Naive thymus-derived CD4-positive, alpha-beta T cell (primary cell): ENCODE measurements at regions not wholly inside any gene's neighbourhood (a gene's known extent, or its start where the extent isn't known, plus 50 kb on each side); places are given as distances from the start of the nearest gene placed in this dataset.
"Not testable (repeated sequence)": the region's sequence is repeated elsewhere in the genome, so short reads cannot be mapped to it uniquely, and the experiment has no call there.

Experiments used
- ATAC-seq: fragments of 150-1000 bp; cut with Tn5 transposase; 2 replicates; pipeline ENCODE4 v1.10.0; 2021; ENCODE audit warnings: mild to moderate bottlenecking, moderate library complexity
- CTCF ChIA-PET: fragments of 350-600 bp; sonication (Branson Sonifier 250); formaldehyde crosslinking; loops from one replicate; lab custom pipeline; 2021; ENCODE audit warnings: antibody characterized with exemption; lab: Charles Lee
- POLR2A ChIA-PET: fragments of 350-600 bp; sonication (Branson Sonifier 250); formaldehyde crosslinking; loops from one replicate; lab custom pipeline; 2021; ENCODE audit warnings: antibody characterized with exemption, inconsistent platforms; lab: Charles Lee
- DNase-seq, 9 donors: peaks; one replicate each; pipeline versions ENCODE4 v3.0.0 to v3.0.0-alpha.2; 2020 to 2022; ENCODE audit warnings: mixed read lengths in 1 of 9
- H3K27ac ChIP-seq: one replicate; pipeline ENCODE4 v1.7.0; 2013; ENCODE audit warnings: mild to moderate bottlenecking, low read depth, low read length, moderate library complexity
- H3K27me3 ChIP-seq, 2 donors: one replicate each; pipeline ENCODE4 v1.7.0; 2013; ENCODE audit warnings: low read length in 2 of 2, mild to moderate bottlenecking in 2 of 2, moderate library complexity in 2 of 2; ENCODE audit not compliant: control insufficient read depth in 2 of 2, insufficient read depth in 2 of 2
- H3K36me3 ChIP-seq, 3 experiments: 1 replicate in 2 of 3; 2 replicates in 1 of 3; pipeline ENCODE4 v1.7.0; 2013; ENCODE audit warnings: low read length in 3 of 3, mild to moderate bottlenecking in 3 of 3, moderate library complexity in 1 of 3; ENCODE audit not compliant: insufficient read depth in 3 of 3, control insufficient read depth in 2 of 3
- H3K4me1 ChIP-seq, 2 donors: one replicate each; pipeline ENCODE4 v1.7.0; 2013; ENCODE audit warnings: low read length in 2 of 2, mild to moderate bottlenecking in 2 of 2, moderate library complexity in 1 of 2; ENCODE audit not compliant: control insufficient read depth in 2 of 2, insufficient read depth in 2 of 2
- H3K4me3 ChIP-seq: 2 replicates; pipeline ENCODE4 v1.7.0; 2013; ENCODE audit warnings: mild to moderate bottlenecking, low read length
- H3K9me3 ChIP-seq, 3 experiments: 1 replicate in 2 of 3; 2 replicates in 1 of 3; pipeline ENCODE4 v1.7.0; 2013; ENCODE audit warnings: low read length in 3 of 3; ENCODE audit not compliant: control insufficient read depth in 2 of 3
- H3K27ac Mint-ChIP-seq, 9 donors: one replicate each; pipeline ENCODE4 v1.8.0; 2020 to 2022; ENCODE audit warnings: mixed read lengths in 9 of 9, mild to moderate bottlenecking in 8 of 9, moderate library complexity in 5 of 9, inconsistent platforms in 2 of 9
- H3K27me3 Mint-ChIP-seq, 5 donors: one replicate each; pipeline ENCODE4 v1.8.0; 2021 to 2022; ENCODE audit warnings: mixed read lengths in 5 of 5, mild to moderate bottlenecking in 1 of 5
- H3K36me3 Mint-ChIP-seq, 5 donors: one replicate each; pipeline ENCODE4 v1.8.0; 2020 to 2022; ENCODE audit warnings: mixed read lengths in 5 of 5, mild to moderate bottlenecking in 3 of 5, inconsistent platforms in 1 of 5
- H3K4me1 Mint-ChIP-seq, 7 donors: one replicate each; pipeline ENCODE4 v1.8.0; 2020 to 2022; ENCODE audit warnings: mixed read lengths in 7 of 7, mild to moderate bottlenecking in 3 of 7, inconsistent platforms in 1 of 7
- H3K4me3 Mint-ChIP-seq, 10 donors: one replicate each; pipeline ENCODE4 v1.8.0; 2020 to 2022; ENCODE audit warnings: mild to moderate bottlenecking in 10 of 10, mixed read lengths in 10 of 10, moderate library complexity in 6 of 10, inconsistent platforms in 2 of 10
- H3K9me3 Mint-ChIP-seq, 11 donors: one replicate each; pipeline ENCODE4 v1.8.0; 2020 to 2022; ENCODE audit warnings: mixed read lengths in 11 of 11, mild to moderate bottlenecking in 4 of 11, inconsistent platforms in 1 of 11, moderate library complexity in 1 of 11
- intact Hi-C, 2 donors: fragments of 100-400 bp; cut with micrococcal nuclease; formaldehyde crosslinking; loops; one replicate each; pipeline ENCODE4 v1.15.1; 2023

- Histone ChIP-seq H3K4me3 (no peak overlapping the region), H3K9me3 (no peaks in the 10 kb centered on the region), H3K27me3 (no peaks in the 10 kb centered on the region), H3K4me1 (no peaks in the 10 kb centered on the region), H3K27ac (no peak overlapping the region), H3K36me3 (no peaks in the 10 kb centered on the region)
- DNase-seq (no peak), ATAC-seq (no peak)
- Mint-ChIP-seq H3K4me1 (no peaks in the 10 kb centered on the region), H3K27ac (no peak overlapping the region), H3K36me3 (no peaks in the 10 kb centered on the region), H3K4me3 (no peak overlapping the region), H3K9me3 (no peaks in the 10 kb centered on the region), H3K27me3 (peaks cover 0 to 8% (median 2%) of the 10 kb centered on the region in 5 donors)
- CTCF ChIA-PET = no interaction called here
- intact Hi-C loops = no loop called here
- POLR2A ChIA-PET = interaction anchor here (0.9 kb wide), 1 partner anchor 12 kb away, joined by 3 read pairs; no protein-coding TSS in a partner anchor
Measured at GRCh38 chr21:15966231-15966630, 236.4 kb downstream of the USP25 start.

- H3K9me3 ChIP-seq = no peaks in the 10 kb centered on the region
- H3K4me3 ChIP-seq = no peak overlapping the region
- no peak overlapping the region for H3K4me3 Mint-ChIP-seq
- CTCF ChIA-PET = no interaction called here
- no peaks in the 10 kb centered on the region for H3K36me3 ChIP-seq
- no peaks in the 10 kb centered on the region for H3K4me1 Mint-ChIP-seq
- POLR2A ChIA-PET = interaction anchor here (0.9 kb wide), 1 partner anchor 12 kb away, joined by 3 read pairs; no protein-coding TSS in a partner anchor
- DNase-seq (no peak), ATAC-seq (no peak)
- H3K27ac Mint-ChIP-seq = no peak overlapping the region
- no peaks in the 10 kb centered on the region for H3K9me3 Mint-ChIP-seq
- no peak overlapping the region for H3K27ac ChIP-seq
- H3K27me3 Mint-ChIP-seq = peaks cover 0 to 8% (median 0%) of the 10 kb centered on the region in 5 donors
- intact Hi-C loops = no loop called here
- H3K4me1 ChIP-seq = no peaks in the 10 kb centered on the region
- H3K36me3 Mint-ChIP-seq = no peaks in the 10 kb centered on the region
- H3K27me3 ChIP-seq = no peaks in the 10 kb centered on the region
Measured at GRCh38 chr21:15966651-15967050, 236.9 kb downstream of the USP25 start.

- H3K27me3 Mint-ChIP-seq = peaks cover 0 to 8% (median 0%) of the 10 kb centered on the region in 5 donors
- no peak overlapping the region for H3K4me3 ChIP-seq
- no peaks in the 10 kb centered on the region for H3K9me3 Mint-ChIP-seq
- H3K27ac Mint-ChIP-seq = no peak overlapping the region
- H3K27ac ChIP-seq = no peak overlapping the region
- H3K4me3 Mint-ChIP-seq = no peak overlapping the region
- no peaks in the 10 kb centered on the region for H3K27me3 ChIP-seq
- no peaks in the 10 kb centered on the region for H3K36me3 ChIP-seq
- no peaks in the 10 kb centered on the region for H3K36me3 Mint-ChIP-seq
- ATAC-seq = no peak
- ChIA-PET CTCF (no interaction called here), POLR2A (no interaction called here)
- no peaks in the 10 kb centered on the region for H3K4me1 ChIP-seq
- DNase-seq = no peak
- no peaks in the 10 kb centered on the region for H3K4me1 Mint-ChIP-seq
- intact Hi-C loops = no loop called here
- H3K9me3 ChIP-seq = no peaks in the 10 kb centered on the region
Measured at GRCh38 chr21:15967661-15968060, 237.9 kb downstream of the USP25 start.

GRCh38 chr21:15968776-15969310, 239.1 kb downstream of the USP25 start:
- ChIA-PET CTCF (no interaction called here), POLR2A (no interaction called here)
- Histone ChIP-seq H3K27ac (no peak overlapping the region), H3K9me3 (no peaks in the 10 kb centered on the region), H3K27me3 (no peaks in the 10 kb centered on the region), H3K36me3 (no peaks in the 10 kb centered on the region), H3K4me3 (no peak overlapping the region), H3K4me1 (no peaks in the 10 kb centered on the region)
- no peaks in the 10 kb centered on the region for H3K4me1 Mint-ChIP-seq
- intact Hi-C loops = no loop called here
- no peaks in the 10 kb centered on the region for H3K9me3 Mint-ChIP-seq
- H3K36me3 Mint-ChIP-seq = no peaks in the 10 kb centered on the region
- H3K27ac Mint-ChIP-seq = no peak overlapping the region
- peaks cover 0 to 4% (median 0%) of the 10 kb centered on the region in 5 donors for H3K27me3 Mint-ChIP-seq
- no peak for DNase-seq
- no peak for ATAC-seq
- H3K4me3 Mint-ChIP-seq = no peak overlapping the region

- Histone ChIP-seq H3K9me3 (no peaks in the 10 kb centered on the region), H3K4me3 (no peak overlapping the region), H3K36me3 (no peaks in the 10 kb centered on the region), H3K27me3 (no peaks in the 10 kb centered on the region), H3K27ac (no peak overlapping the region), H3K4me1 (no peaks in the 10 kb centered on the region)
- no peaks in the 10 kb centered on the region for H3K36me3 Mint-ChIP-seq
- ATAC-seq = no peak
- no peaks in the 10 kb centered on the region for H3K9me3 Mint-ChIP-seq
- POLR2A ChIA-PET = no interaction called here
- no peak overlapping the region for H3K27ac Mint-ChIP-seq
- H3K27me3 Mint-ChIP-seq = peaks cover 0 to 5% (median 0%) of the 10 kb centered on the region in 5 donors
- CTCF ChIA-PET = no interaction called here
- intact Hi-C loops = no loop called here
- H3K4me3 Mint-ChIP-seq = no peak overlapping the region
- no peaks in the 10 kb centered on the region for H3K4me1 Mint-ChIP-seq
- no peak for DNase-seq
Measured at GRCh38 chr21:15976807-15977206, 247.0 kb downstream of the USP25 start.

- Mint-ChIP-seq H3K27ac (no peak overlapping the region), H3K4me1 (no peaks in the 10 kb centered on the region), H3K36me3 (no peaks in the 10 kb centered on the region), H3K9me3 (no peaks in the 10 kb centered on the region), H3K27me3 (peaks cover 0 to 5% (median 3%) of the 10 kb centered on the region in 5 donors), H3K4me3 (no peak overlapping the region)
- no peak overlapping the region for H3K27ac ChIP-seq
- ChIA-PET CTCF (no interaction called here), POLR2A (interaction anchor here (1.8 kb wide), 1 partner anchor 12 kb away, joined by 3 read pairs; no protein-coding TSS in a partner anchor)
- H3K4me3 ChIP-seq = no peak overlapping the region
- DNase-seq (no peak), ATAC-seq (no peak)
- intact Hi-C loops = no loop called here
- H3K36me3 ChIP-seq = no peaks in the 10 kb centered on the region
- no peaks in the 10 kb centered on the region for H3K27me3 ChIP-seq
- no peaks in the 10 kb centered on the region for H3K4me1 ChIP-seq
- no peaks in the 10 kb centered on the region for H3K9me3 ChIP-seq
Measured at GRCh38 chr21:15978215-15978738, 248.5 kb downstream of the USP25 start.

GRCh38 chr21:15979493-15979892, 249.7 kb downstream of the USP25 start:
- intact Hi-C loops, H3K27me3 ChIP-seq, H3K4me1 Mint-ChIP-seq, H3K4me3 Mint-ChIP-seq, POLR2A ChIA-PET, H3K9me3 Mint-ChIP-seq, H3K27ac ChIP-seq, DNase-seq, H3K9me3 ChIP-seq, ATAC-seq, CTCF ChIA-PET, H3K36me3 ChIP-seq, H3K4me1 ChIP-seq, H3K4me3 ChIP-seq, H3K36me3 Mint-ChIP-seq, H3K27ac Mint-ChIP-seq: not testable (repeated sequence)
- H3K27me3 Mint-ChIP-seq = peaks cover 0 to 15% (median 11%) of the 10 kb centered on the region in 5 donors
